HG03097 (cell line): ENCODE measurements at regions not wholly inside any gene's neighbourhood (a gene's known extent, or its start where the extent isn't known, plus 50 kb on each side); places are given as distances from the start of the nearest gene placed in this dataset.

Source experiments
- ATAC-seq: cut with Tn5 transposase; IDR thresholded peaks from one replicate; pipeline ENCODE4 v1.9.1; 2021; ENCODE audit not compliant: unreplicated experiment, low FRiP score

GRCh38 chrX:45264865-45265264 lies 64.2 kb upstream of the DIPK2B start:
- ATAC-seq, result no peak

GRCh38 chrX:45261471-45261870 lies 60.8 kb upstream of the DIPK2B start:
- no peak for ATAC-seq

GRCh38 chrX:45261005-45261404 lies 60.3 kb upstream of the DIPK2B start:
- no peak for ATAC-seq

- no peak for ATAC-seq
Measured at GRCh38 chrX:45258731-45259402, 58.2 kb upstream of the DIPK2B start.
